NT2/D1 (cell line): ENCODE measurements at regions not wholly inside any gene's neighbourhood (a gene's known extent, or its start where the extent isn't known, plus 50 kb on each side); places are given as distances from the start of the nearest gene placed in this dataset.

Experiments used
- DNase-seq: peaks from one replicate; pipeline ENCODE4 v3.0.0-alpha.2; 2011; ENCODE audit warnings: low read depth, low spot score
- H3K27me3 ChIP-seq: 2 replicates; pipeline ENCODE4 v1.6.0; 2011; ENCODE audit warnings: mild to moderate bottlenecking; ENCODE audit not compliant: insufficient read length, insufficient read depth
- H3K36me3 ChIP-seq: 2 replicates; pipeline ENCODE4 v1.6.1; 2011; ENCODE audit warnings: mild to moderate bottlenecking, low read length, mixed read lengths; ENCODE audit not compliant: insufficient read depth, insufficient read length
- H3K4me1 ChIP-seq: 2 replicates; pipeline ENCODE4 v1.5.1; 2011; ENCODE audit not compliant: insufficient read depth, insufficient read length
- H3K4me3 ChIP-seq: 2 replicates; pipeline ENCODE4 v1.5.1; 2011; ENCODE audit warnings: low read depth; ENCODE audit not compliant: insufficient read length
- H3K9ac ChIP-seq: 2 replicates; pipeline ENCODE4 v1.6.0; 2011; ENCODE audit warnings: low read depth; ENCODE audit not compliant: insufficient read length
- H3K9me3 ChIP-seq: 2 replicates; pipeline ENCODE4 v1.5.1; 2011; ENCODE audit warnings: mild to moderate bottlenecking, low read length; ENCODE audit not compliant: insufficient read depth
- SUZ12 ChIP-seq: IDR thresholded peaks from 2 replicates; pipeline ENCODE4 v1.6.1; 2011; ENCODE audit not compliant: insufficient read length, insufficient read depth; ENCODE audit errors: extremely low read depth
- YY1 ChIP-seq: IDR thresholded peaks from 2 replicates; pipeline ENCODE4 v1.6.1; 2011; ENCODE audit not compliant: insufficient read length, insufficient read depth
- ZNF274 ChIP-seq: IDR thresholded peaks from 2 replicates; pipeline ENCODE4 v1.6.1; 2011; ENCODE audit warnings: mild to moderate bottlenecking, low read depth, low read length

DNA sequence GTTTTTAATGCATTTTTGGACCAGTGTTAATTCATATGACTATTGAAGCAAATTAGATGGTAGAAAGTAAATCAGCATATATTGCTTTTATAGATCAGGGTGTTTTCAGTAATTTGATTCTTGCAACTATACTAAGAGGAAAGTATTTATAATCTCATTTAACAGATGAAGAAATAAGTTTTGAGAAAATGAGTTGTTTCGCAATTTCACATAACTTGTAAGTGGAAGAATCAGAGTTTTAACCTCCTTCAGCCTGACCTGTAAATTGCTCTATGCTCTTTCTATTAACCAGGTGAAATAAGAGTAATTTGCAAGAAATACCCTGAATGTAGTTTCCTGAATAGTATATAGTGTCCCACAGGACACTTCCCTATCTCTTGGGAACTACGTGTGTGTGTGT is 1106.8 kb upstream of the RAG2 start:
- Histone ChIP-seq H3K4me1 (no peaks in the 10 kb centered on the region), H3K9me3 (no peaks in the 10 kb centered on the region), H3K4me3 (no peak overlapping the region)

DNA sequence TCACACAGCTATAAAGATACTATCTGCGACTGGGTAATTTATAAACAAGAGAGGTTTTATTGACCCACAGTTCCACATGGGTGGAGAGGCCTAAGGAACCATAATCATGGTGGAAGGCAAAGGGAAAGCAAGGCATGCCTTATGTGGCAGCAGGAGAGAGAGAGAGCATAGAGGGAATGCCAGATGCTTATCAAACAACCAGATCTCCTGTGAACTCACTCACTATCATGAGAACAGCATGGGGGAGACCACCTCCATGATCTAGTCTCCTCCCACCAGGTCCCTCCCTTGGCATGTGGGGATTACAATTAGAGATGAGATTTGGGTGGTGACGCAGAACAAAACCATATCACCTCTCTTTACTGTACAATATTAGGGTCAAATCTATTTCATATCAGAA is 1101.6 kb upstream of the RAG2 start:
- Histone ChIP-seq H3K4me1 (no peaks in the 10 kb centered on the region), H3K27me3 (no peaks in the 10 kb centered on the region), H3K36me3 (no peaks in the 10 kb centered on the region), H3K9ac (no peak overlapping the region), H3K9me3 (peaks cover 14% of the 10 kb centered on the region), H3K4me3 (no peak overlapping the region)
- TF ChIP-seq ZNF274 (no peak), YY1 (no peak), SUZ12 (no peak)
- DNase-seq, result no peak

More for the DNA sequence above, 1106.8 kb upstream of the RAG2 start:
- Histone ChIP-seq H3K9ac (no peak overlapping the region), H3K27me3 (no peaks in the 10 kb centered on the region), H3K36me3 (no peaks in the 10 kb centered on the region)
- no peak for TF ChIP-seq YY1
- TF ChIP-seq ZNF274, result no peak
- TF ChIP-seq SUZ12, result no peak
- no peak for DNase-seq

DNA sequence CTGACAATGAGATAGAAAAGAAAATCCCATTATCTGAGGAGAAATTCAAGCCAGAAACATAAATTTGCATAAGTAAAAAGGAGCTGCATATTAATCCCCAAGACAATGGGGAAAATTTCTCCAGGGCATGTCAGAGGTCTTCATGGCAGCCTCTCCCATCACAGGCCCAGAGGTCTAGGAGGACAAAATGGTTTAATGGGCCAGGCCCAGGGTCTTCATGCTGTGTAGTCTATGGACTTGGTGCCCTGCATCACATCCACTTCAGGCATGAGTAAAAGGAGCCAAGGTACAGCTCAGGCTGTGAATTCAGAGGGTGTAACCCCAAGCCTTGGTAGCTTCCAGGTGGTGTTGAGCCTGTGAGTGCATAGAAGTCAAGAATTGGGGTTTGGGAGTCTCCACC is 1097.2 kb upstream of the RAG2 start:
- H3K4me3 ChIP-seq, result no peak overlapping the region
- TF ChIP-seq YY1 (no peak), ZNF274 (no peak), SUZ12 (no peak)
- no peaks in the 10 kb centered on the region for H3K4me1 ChIP-seq
- H3K36me3 ChIP-seq, result no peaks in the 10 kb centered on the region
- peaks cover 21% of the 10 kb centered on the region for H3K9me3 ChIP-seq
- H3K9ac ChIP-seq, result no peak overlapping the region
- H3K27me3 ChIP-seq, result no peaks in the 10 kb centered on the region
- DNase-seq, result no peak

DNA sequence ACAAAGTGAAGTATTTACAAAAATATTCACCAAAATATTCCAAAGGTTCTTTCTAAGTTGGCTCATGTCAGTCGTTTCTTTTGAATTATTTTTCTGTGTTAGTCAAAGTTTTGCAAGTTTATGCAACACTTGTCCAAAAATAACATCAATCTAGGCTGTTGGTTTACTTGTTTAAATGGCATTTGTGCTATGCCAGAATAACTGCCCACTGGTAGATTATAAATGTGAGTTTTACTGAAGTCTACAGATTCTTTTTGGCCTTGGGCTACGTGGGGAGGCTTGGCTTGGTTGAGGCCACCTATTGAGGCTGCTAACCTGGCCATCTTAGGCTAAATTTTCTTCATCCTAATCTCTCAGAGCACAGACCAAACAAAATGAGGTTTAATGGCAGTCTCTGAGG is 1091.9 kb upstream of the RAG2 start:
- H3K9ac ChIP-seq, result no peak overlapping the region
- H3K27me3 ChIP-seq, result no peaks in the 10 kb centered on the region
- H3K4me1 ChIP-seq, result no peaks in the 10 kb centered on the region
- no peaks in the 10 kb centered on the region for H3K36me3 ChIP-seq
- TF ChIP-seq ZNF274, result no peak
- no peak for TF ChIP-seq YY1
- no peak for TF ChIP-seq SUZ12
- DNase-seq, result no peak
- H3K9me3 ChIP-seq, result peaks cover 11% of the 10 kb centered on the region; the same call in 1 of the 2 replicates
- no peak overlapping the region for H3K4me3 ChIP-seq

DNA sequence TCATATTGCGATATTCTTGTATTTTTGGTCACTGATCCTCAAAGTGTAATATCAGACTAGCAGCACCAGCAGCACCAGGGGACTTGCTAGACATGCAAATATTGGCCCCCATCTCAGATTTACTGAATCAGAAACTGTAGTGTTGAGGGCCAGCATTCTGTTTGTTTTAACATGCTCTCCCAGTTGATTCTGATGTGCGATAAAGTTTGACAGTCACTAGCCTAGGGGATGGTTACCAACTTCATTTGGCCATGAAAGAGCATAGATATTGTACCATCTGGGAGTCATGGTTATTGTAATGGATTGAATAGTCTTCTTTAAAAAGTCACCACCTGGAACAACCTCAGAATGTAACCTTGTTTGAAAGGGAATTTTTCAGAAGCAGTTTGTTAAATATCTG is 1090.4 kb upstream of the RAG2 start:
- H3K36me3 ChIP-seq, result no peaks in the 10 kb centered on the region
- peaks cover under 1% of the 10 kb centered on the region; the same call in 1 of the 2 replicates for H3K9me3 ChIP-seq
- TF ChIP-seq SUZ12 (no peak), ZNF274 (no peak), YY1 (no peak)
- no peaks in the 10 kb centered on the region for H3K27me3 ChIP-seq
- no peak overlapping the region for H3K4me3 ChIP-seq
- H3K4me1 ChIP-seq, result no peaks in the 10 kb centered on the region
- H3K9ac ChIP-seq, result no peak overlapping the region
- no peak for DNase-seq

DNA sequence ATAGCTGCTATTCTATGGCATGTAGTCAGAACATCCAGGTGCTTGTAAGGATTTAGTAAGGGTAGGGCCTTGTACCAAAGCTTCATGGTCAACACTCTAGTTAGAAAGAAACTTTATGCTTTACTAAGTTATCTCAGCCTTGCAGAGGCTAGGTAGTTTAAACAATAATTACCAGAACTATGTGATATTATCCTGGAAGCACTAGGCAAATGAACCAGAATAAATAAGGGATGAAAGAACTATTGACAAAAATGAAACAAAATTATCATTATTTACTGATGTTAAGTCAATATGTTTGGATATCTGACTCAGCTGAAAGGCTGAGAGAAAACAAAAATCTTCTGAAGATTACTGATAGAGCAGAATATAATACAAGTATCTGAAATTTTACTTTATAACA is 1089.1 kb upstream of the RAG2 start:
- DNase-seq, result no peak
- TF ChIP-seq SUZ12 (no peak), ZNF274 (no peak), YY1 (no peak)
- peaks cover 11% of the 10 kb centered on the region for H3K9me3 ChIP-seq
- no peaks in the 10 kb centered on the region for H3K4me1 ChIP-seq
- H3K27me3 ChIP-seq, result no peaks in the 10 kb centered on the region
- H3K9ac ChIP-seq, result no peak overlapping the region
- H3K36me3 ChIP-seq, result no peaks in the 10 kb centered on the region
- H3K4me3 ChIP-seq, result no peak overlapping the region

DNA sequence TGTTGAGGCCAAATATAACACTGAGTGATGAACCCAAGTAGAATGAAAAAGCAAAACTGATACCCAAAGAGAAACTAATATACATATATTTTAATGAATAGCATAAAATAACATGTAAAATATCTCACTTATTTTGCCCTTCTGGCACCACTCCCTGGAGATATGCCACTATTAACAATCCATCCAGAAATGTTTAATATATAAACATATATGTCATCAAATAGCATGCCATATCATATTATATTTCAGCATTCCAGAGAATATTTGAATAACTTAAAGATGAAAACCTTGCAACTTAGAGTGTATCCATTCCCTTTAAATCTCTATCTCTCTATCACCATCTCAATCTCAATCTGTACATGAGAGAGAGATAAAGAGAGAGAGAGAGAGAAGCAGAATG is 1073.3 kb upstream of the RAG2 start:
- H3K9ac ChIP-seq, result no peak overlapping the region
- H3K27me3 ChIP-seq, result no peaks in the 10 kb centered on the region
- H3K4me1 ChIP-seq, result no peaks in the 10 kb centered on the region
- no peak overlapping the region for H3K4me3 ChIP-seq
- no peaks in the 10 kb centered on the region for H3K9me3 ChIP-seq
- TF ChIP-seq ZNF274 (no peak), YY1 (no peak), SUZ12 (no peak)
- H3K36me3 ChIP-seq, result no peaks in the 10 kb centered on the region
- no peak for DNase-seq

DNA sequence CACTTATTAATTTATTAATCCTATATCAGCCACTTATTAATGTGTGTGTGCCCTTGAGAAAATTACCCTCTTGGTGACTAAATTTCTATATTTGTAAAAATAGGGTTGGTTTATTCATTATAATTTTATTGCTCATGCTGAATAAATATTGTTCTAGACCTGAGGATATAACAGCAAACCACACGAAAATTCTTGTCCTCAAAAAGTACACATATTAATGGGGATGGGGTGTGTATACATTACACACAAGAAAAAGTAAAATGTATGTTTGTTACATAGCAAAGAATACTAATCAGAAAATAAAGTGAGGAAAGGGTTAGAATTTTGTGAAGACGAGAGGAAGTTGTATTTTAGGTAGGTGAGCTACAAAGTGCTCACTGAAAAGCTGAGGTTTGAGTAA is 1068.9 kb upstream of the RAG2 start:
- Histone ChIP-seq H3K9ac (no peak overlapping the region), H3K4me1 (no peaks in the 10 kb centered on the region), H3K36me3 (no peaks in the 10 kb centered on the region), H3K9me3 (no peaks in the 10 kb centered on the region), H3K4me3 (no peak overlapping the region), H3K27me3 (no peaks in the 10 kb centered on the region)
- no peak for DNase-seq
- TF ChIP-seq YY1, result no peak
